GM18519 (cell line): ENCODE measurements at regions not wholly inside any gene's neighbourhood (a gene's known extent, or its start where the extent isn't known, plus 50 kb on each side); places are given as distances from the start of the nearest gene placed in this dataset.

ENCODE experiments used
- ATAC-seq: cut with Tn5 transposase; IDR thresholded peaks from one replicate; pipeline ENCODE4 v1.9.1; 2021; ENCODE audit warnings: mild to moderate bottlenecking, moderate library complexity; ENCODE audit not compliant: unreplicated experiment, low FRiP score

DNA sequence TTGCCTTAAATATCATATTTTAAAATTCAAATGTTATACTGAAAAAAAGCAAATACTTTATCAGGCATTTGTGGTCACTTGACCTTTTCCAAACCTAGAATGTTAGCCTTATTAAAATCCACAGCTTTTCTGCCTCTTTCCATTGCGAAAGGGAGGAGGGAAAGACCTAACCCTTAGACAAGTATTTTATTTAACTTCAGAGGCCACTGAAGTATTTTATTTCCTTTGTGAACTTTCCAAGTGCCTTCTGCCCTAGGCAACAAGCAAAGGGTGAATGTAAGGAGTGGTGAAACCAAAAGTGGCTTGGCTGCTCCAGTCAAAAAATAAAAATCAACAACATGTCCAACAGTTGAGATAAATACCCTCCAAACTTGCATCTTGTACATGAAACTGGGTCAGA is 376.1 kb downstream of the EFNA5 start:
- no peak for ATAC-seq

DNA sequence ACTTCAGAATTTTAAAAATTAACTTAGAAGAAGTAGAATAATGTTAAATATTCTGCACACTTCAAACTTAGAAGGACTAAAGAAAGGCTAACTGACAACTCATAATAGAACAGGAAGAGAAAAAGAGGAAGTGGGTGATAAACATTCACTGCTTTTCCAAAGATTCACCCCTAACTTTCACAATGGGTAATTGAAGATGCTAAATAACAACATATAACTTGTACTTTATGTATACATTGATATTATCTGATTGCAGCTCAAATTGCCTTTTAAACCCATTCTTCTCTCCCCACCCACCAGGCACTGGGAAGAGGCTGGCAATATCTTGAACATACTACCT is 376.6 kb downstream of the EFNA5 start:
- peak; percentile 73 for ATAC-seq

DNA sequence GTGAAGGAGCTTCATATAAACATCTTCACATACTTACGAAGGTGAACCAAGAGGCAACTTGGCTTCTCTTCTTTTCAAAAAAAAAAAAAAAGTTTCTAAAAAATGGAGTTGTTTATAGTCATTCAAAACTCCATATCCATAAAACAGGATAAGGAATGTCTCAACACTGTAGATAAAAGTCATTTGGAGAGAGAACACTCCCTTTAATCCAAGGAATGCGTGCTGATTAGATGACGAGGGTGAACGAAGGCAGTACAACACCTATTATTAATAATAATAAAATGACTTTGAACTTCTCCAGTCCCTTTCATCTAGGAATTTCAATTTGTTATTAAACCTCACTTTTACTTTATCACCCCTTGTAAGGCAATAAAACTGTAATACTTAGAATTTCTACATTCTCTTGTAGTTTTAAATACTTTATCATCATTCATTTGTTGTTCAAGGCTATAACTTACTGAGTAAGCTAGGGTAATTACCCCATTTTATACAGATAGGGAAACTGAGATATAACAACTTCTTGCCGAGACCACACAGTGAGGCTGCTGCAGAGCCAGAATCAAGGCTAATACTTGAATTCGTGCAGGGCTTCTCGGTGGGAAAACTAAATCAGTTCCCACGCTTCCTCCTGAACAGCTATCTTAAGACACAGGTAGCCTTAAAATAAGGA is 377.1 kb downstream of the EFNA5 start:
- ATAC-seq: peak; percentile 3

DNA sequence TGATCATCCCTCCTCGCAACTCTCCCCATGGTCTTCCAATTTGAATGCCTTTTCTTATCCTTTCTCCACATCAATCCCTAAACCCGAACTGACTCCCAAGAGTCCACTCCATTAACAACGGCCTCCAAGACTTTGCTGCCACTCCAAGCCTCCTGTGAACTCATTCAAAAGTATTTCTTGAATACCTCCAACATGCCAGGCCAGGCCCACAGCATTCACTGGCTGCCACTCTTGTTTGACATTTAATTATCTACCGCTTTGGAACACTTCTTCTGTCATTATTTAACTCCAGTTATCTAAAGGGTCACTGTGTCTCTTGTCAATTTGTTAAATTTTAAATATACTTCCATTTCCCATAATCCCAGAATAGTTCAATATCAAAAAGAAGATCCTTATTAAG is 378.9 kb downstream of the EFNA5 start:
- ATAC-seq: no peak

DNA sequence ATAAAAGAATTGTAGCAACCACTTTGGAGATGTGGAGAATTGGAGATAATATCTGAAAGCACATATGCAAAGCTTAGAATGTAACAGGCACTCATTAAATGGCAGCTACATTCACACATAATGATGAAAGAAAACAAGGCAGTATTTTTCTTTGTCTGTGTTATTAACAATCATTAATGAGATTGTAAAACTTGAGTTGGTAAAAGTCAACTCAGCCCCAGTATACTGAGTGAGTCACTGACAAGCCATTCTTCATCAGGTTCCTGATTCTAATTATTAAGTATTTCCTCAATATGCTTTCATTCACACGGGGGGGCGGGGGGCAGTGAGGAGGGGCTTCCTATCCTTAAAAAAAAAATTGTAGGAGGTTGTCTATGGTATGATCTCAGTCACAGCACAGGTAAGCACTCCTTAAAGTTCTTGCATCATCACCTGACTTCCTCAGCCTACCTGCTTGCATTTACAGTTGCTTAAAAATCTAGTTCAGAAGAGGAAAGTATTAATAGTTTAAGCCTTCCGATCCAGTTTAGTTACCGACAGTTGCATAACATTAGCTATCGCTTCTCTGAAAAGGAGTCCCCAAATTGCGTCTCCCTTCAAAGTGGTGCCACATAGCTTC is 379.8 kb downstream of the EFNA5 start:
- no peak for ATAC-seq

DNA sequence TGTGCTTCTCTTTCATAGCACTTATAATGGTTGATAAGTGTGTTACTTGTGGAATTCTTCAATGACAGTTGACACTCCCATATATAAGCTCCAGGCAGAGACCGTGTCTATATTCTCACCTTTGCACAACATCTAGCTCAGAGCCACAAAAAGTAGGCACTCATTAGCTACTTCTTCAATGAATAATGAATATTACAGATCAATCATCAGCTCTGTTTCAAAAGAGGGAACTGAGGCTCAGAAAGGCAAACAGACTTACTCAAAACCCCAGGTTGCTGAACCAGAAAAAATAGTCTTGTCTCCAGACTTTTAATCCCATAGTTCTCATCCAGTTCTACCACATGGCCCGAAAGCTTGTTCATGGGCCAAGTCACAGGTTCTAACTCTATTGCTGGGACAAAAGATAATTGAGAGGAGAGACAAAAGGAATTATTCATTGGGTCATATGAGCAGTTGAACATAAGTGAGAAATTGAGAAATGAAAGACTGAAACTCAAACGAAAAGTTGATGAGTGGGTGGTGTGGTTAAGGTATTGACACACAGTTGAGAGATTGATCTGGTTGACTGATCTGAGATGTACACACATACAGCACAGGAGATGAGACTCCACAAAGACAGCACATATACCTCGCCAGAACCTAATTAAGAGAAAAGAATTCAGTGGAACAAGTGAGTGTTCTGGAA is 381.6 kb downstream of the EFNA5 start:
- ATAC-seq: peak; percentile 94

DNA sequence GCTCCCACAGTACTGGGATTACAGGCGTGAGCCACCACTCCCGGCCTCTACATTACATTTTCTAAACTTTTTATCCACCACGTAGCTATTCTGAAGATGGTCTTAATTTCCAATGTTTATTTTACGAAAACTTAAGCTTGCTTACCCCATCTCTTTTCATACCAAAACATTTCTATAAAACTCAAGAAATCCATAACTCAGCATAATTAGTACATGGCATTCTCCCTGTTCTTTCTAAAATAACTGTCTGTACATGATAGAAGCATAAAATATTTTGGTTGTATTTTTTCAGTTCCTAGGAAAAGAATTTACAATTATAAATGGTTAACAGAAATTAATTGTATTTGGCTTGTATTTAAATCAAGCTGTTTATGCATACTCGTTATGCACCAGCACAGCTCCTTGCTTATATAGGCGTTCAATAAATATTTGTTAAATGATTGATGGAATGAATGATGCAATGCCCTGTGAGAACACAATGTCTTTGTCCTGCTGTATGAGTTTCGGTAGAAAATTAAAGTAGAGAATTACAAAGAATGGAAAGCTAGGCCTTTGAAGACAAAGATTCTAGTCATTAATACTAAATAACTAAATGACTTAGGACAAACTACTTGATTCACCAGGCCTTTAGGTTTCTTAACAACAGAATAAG is 384.2 kb downstream of the EFNA5 start:
- ATAC-seq: no peak

DNA sequence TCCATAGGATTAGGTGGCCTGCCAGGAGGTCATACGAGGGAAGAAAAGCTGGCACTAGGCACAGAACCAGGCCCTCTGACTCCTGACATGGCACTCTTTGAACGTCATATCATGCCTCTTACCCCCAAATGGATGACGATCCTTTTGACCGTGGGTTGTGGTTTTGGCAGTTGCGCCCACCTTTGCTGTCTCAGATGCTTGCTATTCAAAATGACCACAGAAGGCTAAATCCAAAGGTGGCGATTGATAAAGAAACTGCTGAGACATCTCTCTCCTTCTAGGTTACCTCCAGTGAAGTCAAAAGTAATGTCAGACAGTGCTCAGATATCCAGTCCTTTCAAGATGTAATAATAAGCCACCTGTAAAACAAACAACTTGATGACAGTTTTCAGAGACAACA is 385.0 kb downstream of the EFNA5 start:
- no peak for ATAC-seq

DNA sequence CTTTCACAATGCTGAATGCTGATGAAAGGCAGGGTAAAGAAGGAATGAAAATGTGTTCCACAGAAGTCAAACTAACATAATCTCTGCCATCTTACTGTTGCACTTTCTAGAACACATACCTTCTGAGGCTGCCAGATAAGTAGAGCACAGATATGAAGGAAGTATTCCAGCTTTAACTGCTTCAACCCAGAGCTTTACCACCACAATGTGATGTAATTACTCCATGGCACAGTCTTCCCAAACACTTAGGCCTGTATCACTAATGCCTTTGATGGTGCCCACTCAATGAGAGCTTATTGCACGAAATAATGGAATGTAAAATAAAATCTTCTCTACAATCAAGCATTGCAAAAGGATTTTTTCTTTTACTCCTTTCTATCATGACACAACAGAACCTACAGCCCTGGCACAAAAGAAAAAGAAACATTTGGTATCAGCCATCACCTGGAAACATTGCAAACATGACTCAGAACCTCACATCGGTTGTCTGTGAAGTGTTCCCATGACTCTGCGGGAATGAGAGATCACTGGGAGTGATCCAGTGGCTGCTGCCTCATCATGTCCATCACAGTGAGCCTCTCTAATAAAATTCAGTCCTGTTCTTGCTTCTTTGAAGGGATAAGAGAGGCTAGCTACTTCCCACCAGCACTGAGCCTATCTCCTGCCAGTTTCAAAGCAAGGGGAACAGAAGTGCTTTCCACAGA is 385.8 kb downstream of the EFNA5 start:
- no peak for ATAC-seq

DNA sequence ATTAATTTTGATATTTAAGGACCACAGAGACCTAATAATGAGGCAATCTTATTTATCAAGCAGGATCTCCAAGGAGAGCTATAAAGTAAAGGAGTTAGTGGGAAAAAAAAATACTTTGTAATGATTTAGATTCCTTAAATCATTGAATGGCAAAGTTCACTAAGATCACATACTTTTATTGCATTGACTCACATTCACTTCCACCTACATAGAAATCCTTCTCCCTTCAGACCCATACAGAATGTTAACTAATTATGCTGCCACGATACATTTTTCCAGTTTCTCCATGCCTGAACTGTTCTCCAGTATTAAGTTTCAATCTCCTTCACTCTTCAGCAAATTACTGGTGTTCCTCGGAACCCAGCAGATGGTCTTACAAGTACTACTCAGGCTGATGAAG is 388.7 kb downstream of the EFNA5 start:
- ATAC-seq: no peak

DNA sequence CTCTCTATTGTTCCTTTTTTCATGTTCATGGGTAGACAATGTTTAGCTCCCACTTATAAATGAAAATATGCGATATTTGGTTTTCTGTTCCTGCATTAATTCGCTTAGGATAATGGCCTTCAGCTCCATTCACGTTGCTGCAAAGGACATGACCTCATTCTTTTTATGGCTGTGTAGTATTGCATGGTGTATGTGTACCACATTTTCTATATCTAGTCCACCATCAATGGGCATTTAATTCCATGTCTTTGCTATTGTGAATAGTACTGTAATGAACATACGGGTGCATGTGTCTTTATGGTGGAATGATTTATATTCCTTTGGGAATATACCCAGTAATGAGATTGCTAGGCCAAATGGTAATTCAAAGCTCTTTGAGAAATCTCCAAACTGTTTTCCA is 392.0 kb downstream of the EFNA5 start:
- ATAC-seq: no peak

DNA sequence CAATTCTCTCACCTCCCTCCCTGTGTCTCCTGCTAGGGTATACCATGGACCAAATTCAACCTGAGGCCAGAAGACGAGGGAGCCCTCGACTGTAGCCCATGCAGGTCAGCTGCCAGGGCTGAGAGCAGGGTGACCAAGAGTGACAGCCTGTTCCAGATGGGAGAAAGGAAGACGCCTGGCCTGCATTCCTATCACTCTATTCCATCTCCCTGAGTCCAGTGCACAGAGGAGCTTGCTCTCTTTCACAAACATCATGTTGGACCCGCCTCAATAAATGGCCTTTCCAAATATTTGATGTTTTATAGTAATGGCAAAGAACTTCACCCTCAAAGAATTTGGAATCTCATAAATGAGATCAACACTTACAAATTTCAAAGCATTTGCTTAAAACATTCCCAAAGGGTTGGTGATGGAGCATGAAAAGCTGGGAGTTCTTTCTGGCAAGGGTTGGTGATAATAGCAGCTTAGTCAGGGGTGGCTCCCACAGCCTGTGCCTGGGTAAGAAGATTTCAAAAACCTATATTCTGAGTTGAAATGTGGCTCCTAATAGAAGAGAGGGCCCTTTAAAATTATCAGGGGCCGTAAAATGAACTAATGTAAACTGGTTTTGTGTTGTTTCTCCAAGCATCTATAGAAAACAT is 393.1 kb downstream of the EFNA5 start:
- no peak for ATAC-seq

DNA sequence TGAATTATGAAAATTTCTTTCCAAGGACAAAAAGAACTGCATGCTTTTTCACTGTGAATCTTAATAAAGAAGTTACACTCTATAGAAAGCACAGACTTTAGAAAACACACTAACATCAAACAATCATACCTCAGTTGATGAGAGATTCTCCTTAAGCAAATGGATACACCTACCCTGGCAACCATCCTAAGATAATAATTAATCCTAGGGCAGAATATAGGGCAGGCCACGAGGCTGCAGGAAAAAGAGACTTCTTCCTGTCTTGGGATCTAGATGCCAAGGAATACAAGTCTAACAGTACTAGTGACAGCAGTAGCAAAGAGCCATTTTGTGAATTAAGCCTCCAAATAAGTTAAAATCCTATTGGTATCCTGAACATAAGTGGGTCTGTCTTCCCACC is 395.4 kb downstream of the EFNA5 start:
- ATAC-seq: no peak

DNA sequence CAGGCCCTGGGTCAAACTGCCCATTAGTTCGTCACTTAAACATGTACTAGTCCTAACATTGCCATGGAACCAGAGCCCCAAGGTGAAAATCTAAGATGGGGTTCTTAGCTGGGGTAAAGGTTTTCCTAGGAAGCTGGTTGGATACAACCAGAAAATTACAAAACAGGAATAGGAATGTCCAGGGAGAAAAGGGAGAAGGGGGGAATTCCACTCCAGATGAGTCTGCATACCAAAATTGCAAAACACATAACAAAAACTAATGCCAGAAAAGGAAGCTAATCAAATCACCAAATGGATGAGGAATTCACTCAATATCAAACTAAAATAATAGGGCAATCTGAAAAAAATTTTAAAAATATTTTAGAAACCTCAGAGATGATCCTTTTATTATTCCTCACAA is 396.2 kb downstream of the EFNA5 start:
- ATAC-seq: no peak

DNA sequence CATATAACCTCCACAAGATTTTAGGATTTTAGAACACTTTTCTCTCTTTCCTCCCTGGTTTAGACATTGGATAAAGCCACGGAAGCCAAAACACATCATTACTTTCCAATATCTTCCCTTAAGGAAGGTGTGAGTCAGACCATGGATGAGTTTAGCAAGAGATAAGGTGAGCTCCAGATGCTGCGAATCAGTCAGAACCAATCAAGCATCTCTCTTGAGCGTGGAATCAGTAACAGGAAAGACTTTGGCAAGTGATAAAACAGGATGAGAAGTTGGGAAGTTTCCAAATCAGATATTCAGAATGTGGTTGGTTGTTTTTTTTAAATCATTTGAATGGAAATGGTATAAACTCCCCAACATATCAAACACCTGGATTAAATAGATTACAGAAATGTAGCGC is 397.8 kb downstream of the EFNA5 start:
- no peak for ATAC-seq

DNA sequence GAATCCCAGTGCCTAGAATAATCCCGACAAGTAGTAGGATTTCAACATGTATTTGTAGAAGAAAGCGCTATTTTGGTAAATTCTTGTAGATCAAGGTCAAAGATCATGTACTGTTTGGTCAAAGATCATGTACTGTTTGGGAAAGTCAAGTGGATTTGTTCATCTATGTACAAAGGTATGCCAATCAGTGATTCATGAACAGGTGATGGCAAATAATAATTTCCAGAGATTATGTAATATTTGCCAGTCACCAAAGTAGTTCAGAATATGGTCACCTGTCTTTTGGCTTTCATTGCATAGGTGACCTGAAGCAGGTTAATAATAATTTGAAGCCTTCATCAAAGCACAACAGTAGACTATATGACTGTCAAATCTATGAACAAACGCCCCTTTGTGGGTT is 398.2 kb downstream of the EFNA5 start:
- no peak for ATAC-seq

DNA sequence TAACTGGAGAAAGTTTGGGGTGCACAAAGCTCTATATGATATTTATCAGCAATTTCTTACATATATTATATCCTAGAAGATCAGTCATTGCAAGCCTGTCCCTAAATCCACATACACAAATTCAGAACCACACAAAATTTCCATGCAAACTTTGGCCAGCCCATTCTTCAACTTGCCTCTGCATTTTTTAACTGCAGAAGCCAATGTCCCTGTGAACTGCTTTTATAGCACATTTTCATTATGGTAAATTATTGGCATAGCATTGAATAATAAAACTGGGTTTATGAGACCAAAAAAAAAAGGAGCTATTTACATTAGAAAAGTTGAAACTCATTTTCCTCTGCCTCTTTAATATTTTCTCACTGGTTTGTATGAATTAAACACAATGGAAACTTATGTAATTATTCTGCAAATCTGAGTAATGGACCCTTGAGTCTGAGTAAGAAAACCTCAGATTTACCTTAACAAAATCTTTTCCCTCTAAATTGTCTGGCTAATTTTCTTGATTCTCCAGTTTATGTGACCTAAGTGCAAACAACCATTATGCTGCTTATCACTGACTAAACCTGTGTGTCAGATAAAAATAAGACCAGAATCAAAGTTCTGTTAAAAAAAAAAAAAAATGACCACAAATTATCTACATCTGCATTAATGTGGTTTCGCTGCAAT is 398.9 kb downstream of the EFNA5 start:
- ATAC-seq: no peak

DNA sequence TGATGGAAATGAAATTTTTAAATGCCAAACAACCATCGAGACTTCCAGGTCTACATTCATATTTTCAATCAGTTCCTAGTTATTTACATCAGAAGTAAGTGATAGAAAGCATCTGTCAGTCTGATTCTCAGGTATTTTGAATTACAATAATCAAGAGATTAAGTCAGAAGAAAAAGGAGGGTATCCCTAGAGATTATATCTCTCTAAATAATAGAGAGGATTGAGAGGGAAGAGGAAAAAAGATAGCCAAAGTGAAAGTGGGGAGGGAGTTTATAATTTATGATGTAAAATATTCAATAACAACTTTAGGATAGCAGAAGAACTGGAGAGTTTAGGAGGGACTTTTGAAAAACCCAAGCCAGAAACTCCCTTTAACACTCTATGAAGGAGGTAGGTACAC is 400.2 kb downstream of the EFNA5 start:
- ATAC-seq: no peak

DNA sequence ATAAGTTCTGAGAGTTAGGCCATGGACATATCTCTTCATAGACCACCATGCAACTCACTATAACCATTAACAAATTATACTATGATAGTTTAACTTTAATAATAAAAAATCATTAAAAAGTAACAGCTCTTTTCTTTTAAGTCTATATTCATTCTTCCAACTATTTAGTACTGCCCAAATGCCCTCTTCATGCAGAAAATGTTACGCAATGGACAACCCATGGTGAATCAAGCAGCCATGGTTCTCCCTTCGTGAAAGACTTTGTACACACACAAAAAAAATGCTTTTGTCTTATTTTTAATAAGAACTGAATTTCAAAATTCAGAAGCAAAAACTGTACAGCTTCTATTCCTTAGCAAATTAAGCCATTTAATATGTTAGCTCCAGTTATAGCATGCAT is 401.1 kb downstream of the EFNA5 start:
- ATAC-seq: no peak

DNA sequence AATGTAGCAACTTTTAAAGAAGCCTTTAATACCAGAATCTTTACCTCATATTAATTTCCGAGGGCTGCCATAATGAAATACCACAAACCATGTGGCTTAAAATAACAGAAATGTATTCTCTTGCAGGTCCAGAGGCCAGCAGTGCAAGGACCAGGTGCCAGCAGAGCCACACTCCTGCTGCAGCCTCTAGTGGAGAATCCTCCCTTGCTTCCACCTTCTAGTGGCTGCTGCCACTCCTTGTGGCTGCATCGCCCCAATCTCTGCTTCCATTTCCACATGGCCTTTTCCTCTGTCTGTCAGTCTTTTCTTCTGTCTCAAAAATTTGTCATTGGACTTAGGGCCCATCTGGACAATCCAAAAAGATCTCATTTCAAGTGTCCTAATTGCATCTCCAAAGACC is 401.5 kb downstream of the EFNA5 start:
- no peak for ATAC-seq
